GM21367 (cell line): ENCODE measurements at regions not wholly inside any gene's neighbourhood (a gene's known extent, or its start where the extent isn't known, plus 50 kb on each side); places are given as distances from the start of the nearest gene placed in this dataset.

ENCODE experiments used
- ATAC-seq: cut with Tn5 transposase; IDR thresholded peaks from one replicate; pipeline ENCODE4 v1.9.1; 2021; ENCODE audit not compliant: unreplicated experiment

DNA sequence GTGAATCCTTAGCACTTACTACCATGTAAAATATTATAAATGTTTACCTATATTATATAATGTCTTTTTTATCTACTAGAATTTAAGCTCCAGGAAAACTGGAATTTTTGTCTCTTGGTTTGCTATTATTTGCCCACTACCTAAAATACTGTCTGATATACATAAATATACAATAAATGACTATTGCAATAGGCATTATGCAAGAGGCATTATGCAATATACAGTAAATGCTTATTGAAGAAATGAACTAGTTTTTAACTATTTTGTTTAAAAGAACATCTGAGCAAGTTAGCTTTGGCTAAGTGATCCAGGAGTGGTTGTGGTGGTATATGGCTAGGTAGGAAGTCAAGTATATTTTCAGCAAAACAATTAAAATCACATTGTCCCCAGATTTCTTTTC lies 640.2 kb upstream of the PKN2 start:
- no peak for ATAC-seq

DNA sequence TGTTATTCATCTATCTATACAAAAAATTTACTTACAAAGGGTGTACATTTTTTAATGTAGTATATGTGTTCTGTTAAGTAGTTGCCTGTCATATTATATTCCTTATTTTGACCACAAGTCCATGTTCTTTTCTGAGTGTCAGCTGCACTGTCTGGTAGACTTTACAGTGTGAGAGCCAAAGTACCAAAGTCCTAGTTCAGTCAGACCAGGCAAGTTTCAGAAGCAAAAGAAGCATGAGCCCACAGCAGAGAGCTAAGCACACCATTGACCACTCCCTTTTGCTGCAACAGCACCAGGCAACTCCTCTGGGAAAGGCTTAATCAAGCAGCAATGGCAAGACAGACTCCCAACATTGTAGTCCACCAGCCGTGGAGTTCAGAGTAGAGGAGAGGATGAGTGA lies 631.9 kb upstream of the PKN2 start:
- no peak for ATAC-seq

DNA sequence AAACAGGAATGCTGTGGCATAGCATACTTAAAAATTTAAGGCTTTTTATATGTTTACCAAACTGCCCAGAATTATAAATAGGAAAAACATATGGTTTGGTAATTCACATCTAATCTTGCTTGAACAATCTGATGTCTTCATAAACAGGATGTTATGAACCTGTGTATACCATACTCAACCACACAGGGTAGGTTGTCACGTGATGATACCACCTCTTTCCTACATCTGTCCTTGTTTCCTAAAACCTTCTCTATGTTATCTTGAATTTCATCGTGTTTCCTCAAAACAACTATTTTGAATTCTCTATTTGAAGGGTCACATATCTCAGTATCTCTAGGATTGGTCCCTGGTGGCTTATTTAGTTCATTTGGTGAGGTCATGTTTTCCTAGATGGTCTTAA lies 631.0 kb upstream of the PKN2 start:
- no peak for ATAC-seq

DNA sequence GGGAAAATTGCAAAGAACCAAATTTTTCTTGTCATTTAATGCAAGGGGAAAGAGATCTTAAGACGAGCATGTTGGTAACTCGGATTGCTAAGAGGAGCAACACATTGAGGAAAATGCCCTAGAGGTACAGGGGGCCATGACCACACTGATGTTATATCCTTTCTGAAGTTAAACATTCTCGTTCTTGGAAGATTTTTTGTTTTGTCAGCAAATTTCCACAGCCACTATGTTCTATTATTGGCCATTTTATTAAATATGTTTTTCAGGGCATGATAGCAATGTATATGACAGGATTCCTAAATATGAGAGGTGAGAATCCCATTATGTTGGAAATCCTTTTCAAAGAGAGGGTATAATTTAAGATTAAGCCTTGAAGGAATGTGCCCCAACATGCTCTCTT lies 627.2 kb upstream of the PKN2 start:
- ATAC-seq = no peak

DNA sequence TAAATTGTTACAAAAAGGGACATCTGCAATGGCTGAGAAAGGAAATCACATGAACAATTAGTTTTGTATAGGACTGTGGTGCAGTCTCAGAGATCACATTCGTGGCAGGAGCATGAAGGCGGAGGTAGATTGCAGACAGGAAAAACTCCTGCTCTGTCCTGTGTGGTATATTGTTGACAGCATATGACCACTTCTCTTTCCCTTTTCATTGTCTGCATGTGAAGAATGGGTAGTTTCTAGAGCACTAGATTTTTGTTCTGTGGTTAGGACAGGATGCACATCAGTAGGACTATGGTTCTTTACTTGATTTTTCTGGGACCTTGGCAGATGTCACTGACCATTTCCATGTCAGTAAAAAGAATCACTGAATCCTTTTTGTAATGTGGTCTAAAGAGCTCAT lies 625.9 kb upstream of the PKN2 start:
- ATAC-seq = no peak

DNA sequence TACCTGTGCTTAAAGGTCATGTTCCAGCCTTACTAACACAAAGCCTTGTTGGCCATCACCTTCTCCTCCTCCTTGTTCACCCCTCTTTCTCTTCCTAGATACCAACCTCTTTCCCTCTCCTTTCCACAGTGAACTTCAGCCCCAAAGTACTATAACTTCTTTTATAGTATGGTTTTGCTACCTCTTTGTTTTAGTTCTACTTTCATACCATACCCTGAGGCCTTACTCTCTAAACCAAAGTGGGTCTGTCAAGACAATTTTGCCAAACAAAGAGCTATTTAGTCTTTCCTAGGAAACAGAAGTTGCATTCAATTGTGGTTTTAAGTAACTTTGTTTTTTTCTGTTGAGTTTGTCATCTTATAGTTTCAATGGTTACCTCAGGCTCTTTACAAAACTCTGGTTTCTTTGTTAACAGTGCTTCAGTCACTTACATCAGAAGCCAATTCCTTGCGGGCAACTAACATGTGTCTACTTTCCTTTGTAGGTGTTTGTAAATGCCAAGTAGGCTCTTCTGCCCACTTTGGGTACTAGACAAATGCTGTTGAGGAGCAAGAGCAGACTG lies 623.9 kb upstream of the PKN2 start:
- no peak for ATAC-seq

DNA sequence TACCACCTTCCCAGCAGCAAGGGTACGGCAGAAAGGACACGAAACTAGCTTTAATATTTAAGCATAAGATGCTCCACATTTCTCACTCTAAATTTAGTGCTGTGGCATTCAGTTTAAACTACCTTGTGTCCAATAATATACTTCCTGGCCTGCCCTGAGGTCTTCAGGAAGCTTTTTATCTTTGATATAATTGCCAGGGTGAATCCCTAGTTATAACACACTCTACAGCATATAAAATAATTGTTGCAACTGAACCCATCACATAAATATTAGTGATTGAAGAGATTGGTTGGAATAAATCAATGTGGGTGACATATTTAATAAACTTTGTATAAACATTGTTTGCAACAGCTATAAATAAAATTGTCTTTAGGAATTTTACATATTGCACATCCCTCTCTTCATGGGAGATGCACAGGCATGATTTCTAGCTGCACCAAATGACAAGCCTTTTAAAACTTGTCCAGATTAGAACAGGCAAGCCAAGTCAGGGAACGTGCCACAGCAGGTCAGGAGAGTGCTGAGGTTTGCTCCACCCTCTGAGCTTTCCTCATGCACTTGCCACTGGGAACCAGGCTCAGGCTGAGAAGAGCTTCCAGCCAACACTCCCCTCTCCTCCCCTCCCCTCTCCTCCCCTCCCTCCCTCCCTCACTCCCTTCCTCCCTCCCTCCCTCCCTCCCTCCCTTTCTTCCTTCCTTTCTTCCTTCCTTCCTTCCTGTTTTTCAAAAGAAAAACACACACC lies 623.2 kb upstream of the PKN2 start:
- no peak for ATAC-seq

DNA sequence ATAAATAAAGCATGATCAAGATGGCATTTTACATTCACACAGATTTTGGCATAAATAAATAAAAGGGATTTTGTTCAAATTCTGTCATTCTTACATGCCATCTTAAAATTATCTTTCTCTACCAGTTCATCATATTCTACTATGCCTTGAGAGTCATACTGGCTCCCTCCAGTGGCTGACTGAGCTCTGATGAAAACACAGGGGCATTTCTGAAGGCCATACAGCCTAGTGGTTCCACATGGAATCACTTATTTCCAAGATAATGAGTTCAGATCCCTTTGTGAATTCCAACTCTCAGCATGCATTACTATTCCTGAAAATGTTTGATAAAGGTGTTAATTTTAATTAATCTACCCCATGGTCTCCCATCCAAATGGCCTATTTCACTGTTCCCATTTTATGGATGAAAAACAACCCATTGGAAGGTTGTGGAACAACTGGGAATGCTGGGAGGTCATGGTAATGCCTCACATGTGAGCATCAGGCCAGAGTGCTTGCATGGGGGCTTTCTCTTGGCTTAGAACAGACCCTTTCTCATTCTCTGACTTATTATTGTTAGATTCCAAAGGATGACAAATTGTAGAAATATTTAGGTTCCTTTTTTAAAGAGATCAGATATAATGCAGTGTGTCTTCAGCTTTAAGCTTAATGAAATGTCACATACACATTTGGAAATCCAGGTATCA lies 622.4 kb upstream of the PKN2 start:
- ATAC-seq = peak; percentile 70

DNA sequence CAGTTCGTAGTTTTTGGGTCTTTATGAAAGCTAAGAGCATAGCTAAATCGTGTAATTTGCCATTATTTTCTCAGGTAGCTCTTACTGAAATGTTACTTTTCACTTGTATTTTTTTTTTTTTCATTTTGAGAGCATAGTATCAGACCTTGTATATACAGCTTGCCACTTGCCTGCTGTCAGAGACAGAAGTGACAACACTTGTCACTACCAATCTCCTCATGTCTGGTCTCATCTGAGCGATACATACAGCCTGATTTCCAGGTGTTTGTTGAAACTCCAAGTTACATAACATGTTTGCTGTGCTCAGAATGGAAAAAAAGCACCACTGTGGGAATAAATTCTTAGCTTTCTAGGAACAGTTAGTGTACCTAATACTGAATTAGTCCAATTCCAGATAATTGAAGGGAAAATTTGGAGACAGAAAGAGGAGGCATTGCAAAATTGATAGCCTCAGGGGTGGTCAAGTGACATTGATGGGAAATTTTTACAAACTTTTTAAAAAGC lies 621.4 kb upstream of the PKN2 start:
- no peak for ATAC-seq

DNA sequence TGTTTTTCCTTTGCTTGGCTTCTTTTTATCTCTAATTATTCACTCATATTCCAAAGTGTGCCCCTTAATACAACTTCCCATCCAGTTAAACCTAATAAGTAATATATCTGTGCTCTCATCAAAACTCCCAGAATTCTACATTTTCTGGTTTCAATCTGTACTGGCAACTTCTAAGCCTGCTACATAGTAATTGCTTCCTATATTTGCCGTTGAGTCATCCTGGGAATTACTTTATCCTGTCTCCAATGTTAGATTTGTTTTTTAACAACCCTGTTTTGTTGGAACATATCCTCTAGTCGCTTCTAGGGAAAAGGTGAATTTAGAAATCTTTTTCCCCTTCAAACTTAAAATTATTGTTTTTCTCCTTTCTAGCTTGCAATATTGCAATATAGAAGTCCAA lies 620.5 kb upstream of the PKN2 start:
- no peak for ATAC-seq

DNA sequence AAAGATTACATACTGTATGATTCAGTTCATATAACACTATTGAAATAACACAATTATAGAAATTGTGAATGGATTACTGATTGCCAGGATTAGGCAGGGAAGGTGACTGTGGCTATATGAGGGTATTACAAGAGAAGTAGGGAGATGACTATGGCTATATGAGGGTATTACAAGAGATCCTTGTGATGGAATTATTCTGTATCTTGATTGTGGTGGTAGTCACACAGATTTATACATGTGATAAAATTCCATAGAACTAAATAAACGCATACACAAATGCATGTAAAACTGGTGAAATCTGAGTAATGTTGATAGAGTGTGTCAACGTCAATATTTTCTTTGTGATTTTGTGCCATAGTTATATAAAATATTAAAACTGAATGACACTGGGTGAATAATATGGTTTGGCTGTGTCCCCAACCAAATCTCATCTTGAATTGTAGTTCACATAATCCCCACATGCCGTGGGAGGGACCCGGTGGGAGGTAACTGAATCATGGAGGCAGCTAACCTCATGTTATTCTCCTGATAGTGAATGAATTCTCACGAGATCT lies 615.6 kb upstream of the PKN2 start:
- no peak for ATAC-seq

DNA sequence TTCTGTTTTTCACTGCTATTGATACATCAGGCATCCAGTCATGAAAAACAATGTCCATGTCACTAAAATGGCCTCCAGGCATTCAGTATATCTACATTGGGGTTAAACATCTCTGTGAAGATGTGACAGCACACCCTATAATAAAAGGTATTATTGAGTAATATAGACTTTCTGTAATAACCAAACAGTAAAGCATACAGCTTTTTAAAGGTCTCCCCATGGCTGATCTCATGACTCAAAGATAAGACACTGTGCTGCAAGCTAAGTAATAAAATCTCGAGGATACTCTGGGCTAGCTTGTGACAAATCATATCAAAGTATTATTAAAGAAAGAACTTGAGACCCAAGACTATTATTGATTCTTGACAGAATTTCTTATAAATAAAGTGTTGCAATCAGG lies 613.1 kb upstream of the PKN2 start:
- no peak for ATAC-seq

DNA sequence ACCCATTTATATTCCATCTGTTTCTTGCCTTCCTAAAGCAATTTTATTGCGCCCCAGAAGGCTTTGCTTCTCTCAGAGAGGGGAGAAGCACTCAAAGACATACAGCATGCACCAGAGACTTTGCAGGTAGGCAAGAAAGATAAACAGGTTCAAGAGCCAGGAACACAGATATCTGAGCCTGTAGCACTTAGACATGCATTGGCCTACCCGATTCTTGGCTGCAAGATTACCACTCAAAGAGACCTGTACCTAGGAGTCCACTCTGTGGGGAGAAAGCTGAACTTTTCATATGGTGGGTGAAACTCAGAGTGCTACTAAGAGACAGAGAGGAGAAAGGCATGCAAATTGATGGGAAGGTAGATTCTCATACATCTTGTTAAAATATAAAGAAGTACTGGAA lies 609.4 kb upstream of the PKN2 start:
- no peak for ATAC-seq

DNA sequence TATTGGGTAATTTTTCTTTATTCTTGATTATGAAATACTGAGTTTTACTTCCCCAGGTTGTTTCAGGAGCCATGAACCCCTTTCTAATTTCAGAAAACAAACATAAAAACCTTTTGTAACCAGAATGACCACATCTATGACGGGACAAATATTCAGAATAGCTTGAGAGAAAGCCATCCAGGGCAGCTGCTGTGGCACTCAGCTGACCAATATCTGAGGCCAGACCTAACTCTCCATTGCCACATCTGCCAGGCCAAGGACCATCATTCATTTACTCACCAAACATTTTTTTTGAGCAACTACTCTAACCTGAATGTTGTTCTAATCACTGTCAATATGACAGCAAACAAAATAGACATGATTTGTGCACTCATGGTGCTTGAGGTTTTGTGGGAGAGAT lies 608.3 kb upstream of the PKN2 start:
- no peak for ATAC-seq

DNA sequence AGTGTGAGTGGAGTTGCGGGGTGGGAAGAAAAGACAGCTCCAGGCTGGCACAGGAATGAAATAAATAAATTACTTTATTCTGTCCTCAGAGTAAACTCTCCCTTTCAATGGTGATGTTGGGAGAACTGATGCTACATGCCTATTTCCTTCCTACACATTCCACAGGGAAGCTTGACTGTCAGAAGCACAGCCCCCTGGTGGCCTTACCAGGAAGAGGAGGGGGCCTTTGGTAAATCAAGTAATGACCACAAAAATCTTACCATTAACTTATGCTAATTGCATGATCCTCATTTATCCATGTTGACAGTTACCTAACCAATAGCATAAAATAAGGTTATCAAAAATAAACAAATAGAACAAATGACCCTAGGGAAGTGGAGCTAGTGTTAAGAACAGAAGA lies 605.0 kb upstream of the PKN2 start:
- ATAC-seq = no peak

DNA sequence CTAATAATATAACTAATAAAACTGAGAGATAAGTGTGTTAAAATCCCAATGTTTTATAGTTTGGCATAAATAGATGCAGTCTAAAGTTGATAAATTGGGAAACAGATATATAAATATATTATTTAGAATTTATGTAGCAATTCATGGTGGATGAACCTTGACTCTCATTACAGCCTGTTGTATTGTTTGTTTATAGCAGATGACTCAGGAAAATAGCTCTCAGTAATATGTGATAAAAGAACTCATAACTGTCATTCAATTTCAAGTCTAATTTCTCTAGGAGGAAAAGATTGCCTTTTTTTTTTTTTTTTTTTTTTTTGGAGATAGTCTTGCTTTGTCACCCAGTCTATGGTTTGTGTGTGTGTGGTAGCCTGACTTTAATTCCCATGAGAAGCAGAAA lies 603.2 kb upstream of the PKN2 start:
- ATAC-seq = no peak

DNA sequence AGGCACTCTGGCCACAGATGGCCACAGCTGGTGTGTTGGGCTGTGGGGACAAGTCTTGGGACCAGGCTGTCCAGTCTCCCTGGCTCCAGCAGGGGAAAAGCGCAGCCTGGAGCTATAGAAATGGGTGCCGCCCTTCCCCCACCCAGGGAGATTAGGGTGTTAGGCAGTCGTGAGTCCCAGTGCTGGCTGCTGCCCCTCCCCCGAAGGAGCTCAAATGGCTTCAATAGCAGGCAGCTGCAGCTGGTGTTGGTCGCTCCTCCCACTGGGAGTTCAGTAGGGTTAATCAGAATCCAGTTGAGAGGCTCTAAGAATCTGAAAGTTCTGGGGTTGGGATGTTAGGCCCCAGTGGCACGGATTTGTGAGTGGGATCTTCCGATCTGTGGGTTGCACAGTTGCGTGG lies 595.6 kb upstream of the PKN2 start:
- ATAC-seq = no peak

DNA sequence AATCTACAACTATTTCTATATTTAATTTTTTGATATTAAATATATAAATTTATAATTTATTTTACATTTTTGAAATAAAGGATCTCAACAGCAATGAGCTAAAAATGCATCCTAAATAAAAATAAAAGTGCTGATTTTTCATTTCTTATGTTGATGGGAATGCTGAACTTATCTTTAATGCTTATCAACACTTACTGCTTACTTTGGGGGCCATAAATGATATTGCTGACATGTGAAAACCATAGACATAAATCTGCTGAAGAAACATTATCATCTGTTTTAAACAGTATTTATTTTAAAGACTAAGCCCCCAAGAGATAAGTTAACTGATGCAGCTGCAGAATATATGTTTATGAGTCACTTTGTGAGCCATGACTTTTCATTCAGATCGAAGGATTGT lies 594.1 kb upstream of the PKN2 start:
- no peak for ATAC-seq

DNA sequence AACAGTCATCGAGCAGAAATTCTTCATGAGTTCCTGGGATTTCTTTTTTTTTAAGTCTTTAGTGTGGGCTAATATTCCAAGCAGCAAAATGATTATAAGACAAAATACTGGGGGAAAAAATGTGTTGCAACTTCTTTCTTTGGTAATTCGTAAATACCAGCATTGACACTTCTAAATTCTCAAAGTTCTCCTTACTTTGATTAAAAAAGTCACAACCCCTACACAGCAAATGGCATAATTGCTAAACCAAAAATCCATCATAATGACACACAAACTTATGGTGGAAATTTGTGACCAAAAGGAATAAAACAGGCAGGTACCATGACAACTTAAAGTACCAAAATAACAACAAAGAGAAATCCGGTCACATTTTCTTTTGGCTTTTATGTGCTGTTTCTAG lies 585.2 kb upstream of the PKN2 start:
- no peak for ATAC-seq

DNA sequence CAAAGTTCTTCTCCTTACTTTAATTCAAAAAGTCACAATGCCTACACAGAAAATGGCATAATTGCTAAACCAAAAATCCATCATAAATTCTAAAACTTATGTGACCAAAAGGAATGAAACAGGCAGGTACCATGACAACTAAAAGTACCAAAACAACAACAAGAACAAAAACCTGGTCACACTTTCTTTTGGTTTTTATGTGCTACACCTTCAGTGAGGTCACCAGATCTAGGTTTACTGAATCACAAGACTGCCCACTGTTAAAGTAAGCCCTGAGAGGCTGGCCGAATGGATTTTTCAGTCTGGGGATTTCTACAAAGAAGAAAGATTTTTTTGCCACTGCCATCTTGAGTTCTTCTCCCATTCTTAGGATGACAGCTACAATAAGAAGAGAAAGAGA lies 583.0 kb upstream of the PKN2 start:
- ATAC-seq = no peak

DNA sequence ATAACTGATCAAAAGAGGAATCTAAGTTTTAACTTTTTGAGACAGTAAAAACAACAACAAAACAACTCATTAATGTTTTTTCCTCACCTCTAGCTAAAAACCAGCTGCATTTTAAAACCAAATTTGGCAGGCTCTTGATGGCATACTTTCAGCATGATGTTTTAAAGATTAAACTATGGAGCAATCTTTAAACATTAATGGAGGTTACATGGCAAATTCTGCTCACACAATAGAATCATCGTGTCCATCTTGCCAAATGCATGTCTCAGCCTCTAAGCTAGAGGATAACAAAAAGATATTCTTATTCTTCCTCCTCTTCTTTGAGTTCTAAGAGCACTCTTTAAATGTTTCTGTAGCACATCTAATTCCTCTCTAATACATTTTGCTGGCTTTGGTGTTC lies 579.8 kb upstream of the PKN2 start:
- no peak for ATAC-seq

DNA sequence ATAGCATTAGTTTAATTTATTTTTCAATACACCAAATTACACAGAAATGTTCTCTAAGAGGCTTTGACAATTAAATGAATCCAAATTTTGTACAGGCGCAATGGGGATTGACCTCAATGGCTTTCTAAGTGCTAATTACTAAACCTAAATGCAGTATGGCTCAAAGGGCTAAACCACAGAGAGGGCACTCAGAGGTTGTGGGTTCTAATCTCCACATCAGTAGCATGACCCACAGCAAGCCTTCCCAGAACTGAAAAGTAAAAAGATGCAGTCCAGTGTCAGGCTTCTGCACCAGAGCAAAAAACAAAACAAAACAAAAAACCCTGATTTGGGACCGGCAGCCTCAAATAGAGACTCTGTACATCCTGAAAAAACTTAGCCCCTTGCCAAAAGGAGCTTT lies 579.2 kb upstream of the PKN2 start:
- ATAC-seq = no peak
